Activated naive CD4-positive, alpha-beta T cell treated with anti-CD3 and anti-CD28 coated beads, Interleukin-2, amount 10 ng/mL, durations not matched to agents 7 days and 5 days (primary cell): ENCODE measurements at regions not wholly inside any gene's neighbourhood (a gene's known extent, or its start where the extent isn't known, plus 50 kb on each side); places are given as distances from the start of the nearest gene placed in this dataset.

Experiments
- CTCF ChIA-PET: fragments of 350-600 bp; sonication (Branson Sonifier 250); formaldehyde crosslinking; loops from one replicate; lab custom pipeline; 2021; ENCODE audit warnings: antibody characterized with exemption; lab: Charles Lee
- DNase-seq: peaks from one replicate; pipeline ENCODE4 v3.0.0-alpha.2; 2020
- H3K27ac Mint-ChIP-seq: one replicate; pipeline ENCODE4 v1.8.0; 2021; ENCODE audit warnings: mild to moderate bottlenecking, moderate library complexity, mixed read lengths
- H3K27me3 Mint-ChIP-seq: one replicate; pipeline ENCODE4 v1.8.0; 2021; ENCODE audit warnings: mild to moderate bottlenecking, mixed read lengths
- H3K36me3 Mint-ChIP-seq: one replicate; pipeline ENCODE4 v1.8.0; 2021; ENCODE audit warnings: mixed read lengths
- H3K4me1 Mint-ChIP-seq: one replicate; pipeline ENCODE4 v1.8.0; 2021; ENCODE audit warnings: mixed read lengths
- H3K4me3 Mint-ChIP-seq: one replicate; pipeline ENCODE4 v1.8.0; 2021; ENCODE audit warnings: mild to moderate bottlenecking, moderate library complexity, mixed read lengths
- H3K9me3 Mint-ChIP-seq: one replicate; pipeline ENCODE4 v1.8.0; 2021; ENCODE audit warnings: mixed read lengths

DNA sequence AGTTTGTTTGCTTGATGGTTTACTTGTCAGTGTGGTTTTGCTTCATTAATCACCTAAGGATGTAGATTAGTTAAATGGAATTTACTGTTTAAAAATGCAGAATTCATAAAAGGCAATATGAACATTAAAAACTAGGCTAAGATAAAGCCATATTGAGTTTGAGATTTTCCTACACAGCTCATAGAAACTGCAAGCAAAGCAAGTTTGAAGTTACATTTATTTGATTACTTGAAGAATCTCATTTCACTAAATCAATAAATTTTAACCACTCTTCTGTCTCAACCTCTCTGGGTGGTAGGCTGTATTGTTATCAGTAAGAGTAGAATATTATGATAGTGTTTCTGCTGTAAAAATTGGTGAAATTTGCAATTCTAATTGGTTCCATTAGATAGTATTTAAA is 1180.7 kb upstream of the SLC10A2 start:
- Mint-ChIP-seq H3K4me1 (no peaks in the 10 kb centered on the region), H3K27ac (no peak overlapping the region), H3K27me3 (no peaks in the 10 kb centered on the region), H3K9me3 (peaks cover under 1% of the 10 kb centered on the region), H3K36me3 (no peaks in the 10 kb centered on the region), H3K4me3 (no peak overlapping the region)
- no peak for DNase-seq
- CTCF ChIA-PET, result no interaction called here

DNA sequence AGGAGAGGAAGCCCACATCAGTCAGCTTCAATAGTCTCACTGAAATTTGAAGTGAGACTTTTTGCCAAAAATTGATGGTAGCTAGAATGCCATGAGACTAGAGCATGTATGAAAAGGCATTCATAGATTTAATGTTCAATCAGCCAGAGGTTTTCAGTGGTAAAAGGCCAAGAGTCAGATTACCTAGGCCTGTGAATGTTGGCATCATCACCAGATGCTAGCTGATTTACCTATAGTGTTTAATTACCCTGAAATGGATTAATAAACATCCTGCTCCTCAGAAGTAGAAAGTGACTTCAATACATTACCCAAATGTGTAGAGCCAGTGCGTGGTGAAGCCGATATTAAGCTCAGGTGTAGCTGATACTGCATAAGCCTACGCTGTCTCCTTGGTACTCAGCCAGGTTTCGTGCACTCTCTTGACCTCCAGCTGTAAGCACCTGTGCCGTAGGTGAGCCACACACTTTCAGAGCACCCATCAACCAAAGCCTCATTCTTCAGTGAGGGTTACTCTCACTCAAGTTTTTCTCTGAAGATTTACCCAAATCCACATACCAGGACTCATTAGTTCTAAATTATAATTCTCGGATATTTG is 1140.3 kb upstream of the SLC10A2 start:
- Mint-ChIP-seq H3K27ac (no peak overlapping the region), H3K9me3 (peaks cover 11% of the 10 kb centered on the region), H3K4me3 (no peak overlapping the region), H3K27me3 (no peaks in the 10 kb centered on the region), H3K4me1 (no peaks in the 10 kb centered on the region), H3K36me3 (no peaks in the 10 kb centered on the region)
- CTCF ChIA-PET, result no interaction called here
- no peak for DNase-seq

DNA sequence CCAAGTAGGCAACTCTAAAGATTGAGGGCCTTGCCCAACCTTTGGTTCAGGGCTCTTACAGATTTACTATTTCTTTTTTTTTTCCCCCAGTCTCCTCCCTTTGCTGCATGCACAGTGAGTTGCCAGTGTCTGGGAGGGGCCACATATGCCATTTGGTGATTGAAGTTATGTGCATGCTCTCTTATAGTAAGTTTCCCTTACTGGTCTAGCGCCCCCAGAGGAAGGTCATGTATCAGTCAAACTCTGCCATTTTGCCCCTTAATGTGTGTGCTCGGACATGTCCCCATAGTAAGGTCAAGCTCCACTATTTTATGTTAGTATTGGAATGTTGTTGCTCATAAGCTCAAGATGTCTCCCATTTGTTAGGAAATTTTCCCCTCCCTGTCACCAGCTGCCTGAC is 1138.0 kb upstream of the SLC10A2 start:
- Mint-ChIP-seq H3K4me1 (no peaks in the 10 kb centered on the region), H3K27ac (no peak overlapping the region), H3K27me3 (no peaks in the 10 kb centered on the region), H3K4me3 (no peak overlapping the region), H3K9me3 (peaks cover 11% of the 10 kb centered on the region), H3K36me3 (no peaks in the 10 kb centered on the region)
- CTCF ChIA-PET, result no interaction called here
- DNase-seq, result no peak

DNA sequence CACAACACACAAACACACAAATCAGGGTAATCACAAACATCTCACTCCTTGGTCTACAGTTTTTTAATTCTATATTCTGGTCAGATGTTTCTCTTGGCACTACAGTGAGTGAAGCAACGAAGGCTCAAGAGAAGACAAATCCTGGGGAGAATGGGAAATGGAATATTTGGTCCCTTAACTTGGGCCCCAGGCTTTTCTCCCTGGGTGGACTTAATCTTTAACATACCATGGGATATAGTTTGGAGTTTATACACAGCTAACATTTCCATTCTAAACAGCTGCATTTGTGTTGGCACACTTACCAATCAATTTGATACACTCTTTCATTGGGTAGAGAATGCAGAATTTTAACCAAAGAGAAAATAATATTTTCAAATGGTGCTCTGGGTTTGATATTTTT is 1132.6 kb upstream of the SLC10A2 start:
- no peak for DNase-seq
- no peaks in the 10 kb centered on the region for H3K27me3 Mint-ChIP-seq
- H3K9me3 Mint-ChIP-seq, result peaks cover 9% of the 10 kb centered on the region
- H3K36me3 Mint-ChIP-seq, result no peaks in the 10 kb centered on the region
- H3K27ac Mint-ChIP-seq, result no peak overlapping the region
- H3K4me1 Mint-ChIP-seq, result no peaks in the 10 kb centered on the region
- CTCF ChIA-PET, result no interaction called here
- H3K4me3 Mint-ChIP-seq, result no peak overlapping the region

DNA sequence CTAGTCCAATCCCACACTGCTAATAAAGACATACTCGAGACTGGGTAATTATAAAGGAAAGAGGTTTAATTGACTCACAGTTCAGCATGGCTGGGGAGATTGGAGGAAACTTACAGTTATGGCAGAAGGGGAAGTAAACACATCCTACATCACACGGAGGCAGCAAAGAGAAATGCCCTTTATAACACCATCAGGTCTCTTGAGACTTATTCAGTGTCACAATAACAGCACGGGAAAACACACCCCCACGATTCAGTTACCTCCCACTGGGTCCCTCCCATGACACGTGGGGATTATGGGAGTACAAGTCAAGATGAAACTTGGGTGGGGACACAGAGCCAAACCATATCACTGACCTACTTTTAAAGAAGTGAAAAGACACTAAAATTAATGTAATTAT is 1130.4 kb upstream of the SLC10A2 start:
- Mint-ChIP-seq H3K9me3 (peaks cover 8% of the 10 kb centered on the region), H3K27ac (no peak overlapping the region), H3K36me3 (no peaks in the 10 kb centered on the region), H3K4me1 (no peaks in the 10 kb centered on the region), H3K27me3 (no peaks in the 10 kb centered on the region), H3K4me3 (no peak overlapping the region)
- DNase-seq, result no peak
- CTCF ChIA-PET, result no interaction called here

DNA sequence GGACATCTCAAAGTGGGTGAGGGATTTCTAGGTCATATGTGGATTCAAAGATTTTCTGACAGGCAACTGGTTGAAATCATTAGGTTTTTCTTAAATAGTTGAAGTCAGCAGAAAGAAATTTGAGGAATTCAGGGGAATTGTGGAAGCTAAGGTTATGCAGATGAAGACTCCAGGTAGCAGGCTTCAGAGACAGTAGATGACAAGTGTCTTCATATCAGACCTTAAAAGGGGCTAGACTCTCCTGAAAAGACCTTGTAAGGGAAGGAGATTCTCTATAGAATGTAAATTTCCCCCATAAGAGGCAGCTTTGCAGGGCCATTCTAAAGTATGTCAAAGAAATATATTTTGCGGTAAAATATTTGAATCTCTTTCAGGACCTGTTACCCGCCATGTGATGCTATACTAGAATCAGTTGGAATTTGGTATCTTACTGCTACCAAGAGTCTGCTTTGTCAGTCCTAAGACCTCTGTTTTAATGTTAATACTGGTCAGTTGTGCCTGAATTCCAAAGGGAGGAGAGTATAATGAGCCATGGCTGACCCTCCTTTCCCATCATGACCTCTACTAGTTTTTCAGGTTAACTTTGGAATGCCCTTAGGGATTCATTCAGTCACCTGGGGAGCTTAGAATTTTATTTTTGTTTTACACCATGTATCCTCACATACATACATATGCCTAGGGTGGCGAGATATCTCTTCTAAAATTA is 1115.5 kb upstream of the SLC10A2 start:
- Mint-ChIP-seq H3K9me3 (peaks cover 8% of the 10 kb centered on the region), H3K4me3 (no peak overlapping the region), H3K27ac (no peak overlapping the region), H3K27me3 (no peaks in the 10 kb centered on the region), H3K36me3 (no peaks in the 10 kb centered on the region), H3K4me1 (no peaks in the 10 kb centered on the region)
- DNase-seq, result no peak
- CTCF ChIA-PET, result no interaction called here

DNA sequence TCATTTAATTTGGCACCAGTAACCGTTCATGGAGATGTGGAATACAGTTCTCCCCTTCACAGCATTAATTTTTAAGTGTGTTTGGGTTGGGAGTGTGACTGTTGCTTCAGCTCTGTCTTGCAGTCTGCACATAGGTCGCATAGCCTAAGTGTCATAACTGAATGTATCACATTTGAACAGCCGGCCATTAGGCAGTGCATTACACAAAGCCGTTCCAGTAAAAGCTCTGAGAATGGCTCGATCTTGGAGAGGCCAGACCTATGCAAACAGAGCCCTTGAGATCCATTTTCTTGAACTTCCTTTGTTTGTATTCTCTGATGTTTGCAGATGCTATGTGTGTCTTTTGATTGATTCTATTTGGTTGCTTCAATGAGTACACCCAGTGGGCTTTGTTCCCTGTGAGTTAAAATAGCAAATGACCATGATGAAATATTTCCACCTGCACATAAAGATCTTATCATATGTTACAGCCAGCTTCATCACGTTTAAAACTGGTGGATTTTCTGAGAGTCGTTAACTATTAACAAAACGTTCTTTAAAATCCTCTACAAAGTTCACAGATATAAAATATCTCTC is 1104.9 kb upstream of the SLC10A2 start:
- no peaks in the 10 kb centered on the region for H3K27me3 Mint-ChIP-seq
- no peaks in the 10 kb centered on the region for H3K36me3 Mint-ChIP-seq
- H3K27ac Mint-ChIP-seq, result no peak overlapping the region
- H3K4me1 Mint-ChIP-seq, result no peaks in the 10 kb centered on the region
- no peak for DNase-seq
- no peaks in the 10 kb centered on the region for H3K9me3 Mint-ChIP-seq
- H3K4me3 Mint-ChIP-seq, result no peak overlapping the region
- CTCF ChIA-PET, result no interaction called here

DNA sequence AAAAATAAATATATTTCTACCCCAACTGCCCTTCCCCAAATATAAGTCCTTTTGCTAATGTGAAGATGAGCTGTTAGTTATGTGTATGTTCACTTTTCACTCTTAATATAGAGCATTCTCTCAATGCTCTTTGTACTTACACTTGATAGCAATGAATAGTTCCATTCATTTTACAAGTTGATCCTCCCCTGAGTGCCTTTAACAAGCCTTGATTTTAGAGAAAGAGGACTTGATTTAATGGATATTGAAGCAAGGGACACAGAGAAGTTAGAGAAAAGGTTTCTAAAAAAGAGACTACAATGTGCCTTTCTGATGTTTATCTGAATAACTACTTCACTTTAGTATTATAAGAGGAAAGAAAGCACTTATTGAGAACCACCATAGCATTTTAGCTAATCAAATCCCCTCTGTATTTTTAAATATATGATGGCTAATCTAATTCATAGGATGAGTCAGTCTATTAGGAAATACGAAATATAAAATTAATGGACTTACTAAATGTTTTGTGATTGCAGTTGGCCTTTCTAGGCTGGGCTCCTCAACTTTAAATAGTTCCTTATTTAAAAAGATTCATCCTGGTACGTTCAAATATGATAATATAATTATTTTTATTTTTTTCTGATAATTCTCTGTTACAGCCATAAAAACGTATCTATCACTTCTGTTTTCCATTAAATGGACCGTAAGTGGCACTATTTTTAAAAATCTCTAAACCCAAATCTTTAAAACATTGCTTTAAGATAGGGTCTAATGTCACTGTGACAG is 1097.8 kb upstream of the SLC10A2 start:
- H3K4me3 Mint-ChIP-seq, result no peak overlapping the region
- DNase-seq, result no peak
- no peak overlapping the region for H3K27ac Mint-ChIP-seq
- no peaks in the 10 kb centered on the region for H3K36me3 Mint-ChIP-seq
- CTCF ChIA-PET, result no interaction called here
- H3K4me1 Mint-ChIP-seq, result no peaks in the 10 kb centered on the region
- no peaks in the 10 kb centered on the region for H3K27me3 Mint-ChIP-seq
- no peaks in the 10 kb centered on the region for H3K9me3 Mint-ChIP-seq

DNA sequence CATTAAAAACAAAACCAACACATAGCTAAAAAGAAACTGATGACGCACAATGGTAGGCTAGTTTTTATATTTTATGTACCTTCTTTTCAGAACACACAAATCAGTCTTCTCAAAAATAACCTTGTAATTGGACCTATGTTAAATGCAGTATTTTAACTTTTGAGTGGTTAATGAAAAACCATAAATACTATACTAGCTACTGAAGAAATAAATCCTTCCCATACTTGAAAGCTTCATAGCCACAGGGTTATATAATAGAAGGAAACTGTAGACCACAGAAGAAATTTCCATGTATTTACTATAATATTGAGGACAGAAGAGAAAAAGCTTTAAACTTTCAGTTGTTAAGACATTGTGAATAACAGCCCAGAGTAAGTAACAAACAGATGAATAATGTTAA is 1094.3 kb upstream of the SLC10A2 start:
- H3K27ac Mint-ChIP-seq, result no peak overlapping the region
- DNase-seq, result no peak
- H3K9me3 Mint-ChIP-seq, result no peaks in the 10 kb centered on the region
- H3K4me3 Mint-ChIP-seq, result no peak overlapping the region
- no peaks in the 10 kb centered on the region for H3K36me3 Mint-ChIP-seq
- CTCF ChIA-PET, result no interaction called here
- no peaks in the 10 kb centered on the region for H3K4me1 Mint-ChIP-seq
- H3K27me3 Mint-ChIP-seq, result no peaks in the 10 kb centered on the region

DNA sequence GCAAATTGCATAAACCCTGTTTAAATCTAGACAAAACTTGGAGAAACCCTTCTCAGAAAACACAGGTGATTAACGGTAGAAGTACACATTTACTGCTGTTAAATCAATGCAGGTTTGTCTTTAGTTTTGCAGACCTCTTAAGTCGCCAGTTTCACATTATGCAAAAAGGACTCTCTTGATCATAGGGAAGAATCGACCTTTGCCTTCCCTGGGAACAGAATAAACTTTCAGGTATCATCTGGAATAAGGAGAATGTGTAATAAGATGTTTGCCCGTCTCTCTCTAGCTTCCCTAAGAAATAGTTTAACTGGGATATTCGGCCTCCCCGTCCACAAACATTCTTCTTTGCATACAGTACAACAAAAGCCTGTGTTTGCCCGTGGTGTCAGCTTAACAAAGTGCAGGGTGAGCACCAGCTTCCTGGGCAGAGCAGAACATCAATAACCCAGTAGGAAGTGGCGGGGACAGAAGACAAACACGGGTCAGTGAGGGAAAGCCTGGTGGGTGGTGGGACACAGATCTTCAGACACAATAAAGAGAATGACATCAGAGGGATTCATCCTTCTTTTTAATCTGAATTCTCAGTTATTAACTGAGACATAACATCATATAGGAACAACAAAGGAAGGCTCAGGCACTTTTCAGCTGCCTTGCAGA is 1077.7 kb upstream of the SLC10A2 start:
- no peaks in the 10 kb centered on the region for H3K4me1 Mint-ChIP-seq
- peaks cover 7% of the 10 kb centered on the region for H3K9me3 Mint-ChIP-seq

DNA sequence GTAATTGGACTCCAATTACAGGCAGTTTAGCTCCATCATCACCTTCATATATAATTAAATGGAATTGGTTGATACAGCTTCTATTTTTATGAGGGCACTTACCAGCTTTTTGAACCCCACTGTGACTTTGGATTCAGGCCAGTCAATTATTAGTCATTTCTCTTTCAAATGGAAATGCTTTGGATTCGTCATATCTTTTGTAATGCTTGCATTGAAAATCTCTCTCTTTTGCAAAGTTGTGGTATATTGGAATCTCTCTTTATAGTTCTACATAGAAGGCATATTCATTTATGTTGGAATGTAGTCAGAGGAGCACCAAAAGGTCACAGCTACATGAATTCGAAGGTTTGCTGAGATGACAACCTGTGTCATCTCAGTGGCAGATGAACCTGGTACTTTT is 1074.3 kb upstream of the SLC10A2 start:
- no peak overlapping the region for H3K27ac Mint-ChIP-seq
- CTCF ChIA-PET, result no interaction called here
- no peak for DNase-seq
- H3K4me1 Mint-ChIP-seq, result no peaks in the 10 kb centered on the region
- H3K9me3 Mint-ChIP-seq, result no peaks in the 10 kb centered on the region
- no peaks in the 10 kb centered on the region for H3K36me3 Mint-ChIP-seq
- H3K27me3 Mint-ChIP-seq, result no peaks in the 10 kb centered on the region
- H3K4me3 Mint-ChIP-seq, result no peak overlapping the region

More for the DNA sequence above, 1077.7 kb upstream of the SLC10A2 start:
- DNase-seq, result no peak
- H3K4me3 Mint-ChIP-seq, result no peak overlapping the region
- no peak overlapping the region for H3K27ac Mint-ChIP-seq
- CTCF ChIA-PET, result no interaction called here
- H3K27me3 Mint-ChIP-seq, result no peaks in the 10 kb centered on the region
- no peaks in the 10 kb centered on the region for H3K36me3 Mint-ChIP-seq

DNA sequence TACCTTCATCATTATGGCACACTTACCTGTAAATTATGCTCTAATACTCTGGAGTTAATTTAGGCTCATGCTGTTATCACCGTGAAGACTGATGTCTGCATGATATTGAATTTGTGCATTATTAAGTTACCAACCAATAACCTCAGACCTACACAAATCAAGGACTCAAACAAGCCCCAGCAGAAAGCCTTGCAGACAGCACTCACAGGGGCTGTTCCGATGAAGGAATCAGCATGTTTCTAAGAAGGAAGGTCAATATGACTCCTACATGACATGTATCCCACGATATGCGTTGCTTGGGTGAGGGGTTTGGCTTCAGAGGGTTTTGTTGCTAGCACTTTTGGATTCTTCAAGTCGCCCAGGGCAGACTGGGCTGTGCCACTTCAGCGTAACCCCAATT is 1071.2 kb upstream of the SLC10A2 start:
- H3K4me1 Mint-ChIP-seq, result no peaks in the 10 kb centered on the region
- CTCF ChIA-PET, result no interaction called here
- no peak for DNase-seq
- no peaks in the 10 kb centered on the region for H3K36me3 Mint-ChIP-seq
- H3K4me3 Mint-ChIP-seq, result no peak overlapping the region
- H3K27ac Mint-ChIP-seq, result no peak overlapping the region
- H3K27me3 Mint-ChIP-seq, result no peaks in the 10 kb centered on the region
- peaks cover 1% of the 10 kb centered on the region for H3K9me3 Mint-ChIP-seq

DNA sequence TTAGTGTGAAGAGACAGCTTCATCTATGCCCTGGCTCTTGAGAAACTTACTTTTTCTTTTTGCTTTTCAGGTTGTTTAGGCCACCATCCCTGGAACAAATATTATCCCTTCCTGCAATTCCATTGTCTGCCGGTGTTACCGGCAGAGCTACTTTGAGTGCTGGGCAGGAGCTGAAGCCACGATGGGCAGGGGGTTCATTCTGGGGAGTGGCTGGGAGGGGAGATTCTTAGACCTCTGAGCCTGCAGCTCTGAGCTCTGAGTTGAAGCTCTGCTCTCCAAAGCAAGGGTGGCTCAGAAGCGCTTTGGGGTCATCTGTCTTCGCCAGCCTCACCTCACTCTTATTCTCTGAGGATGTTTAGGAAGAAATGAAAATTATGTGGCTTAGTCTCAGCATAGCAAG is 1066.6 kb upstream of the SLC10A2 start:
- H3K9me3 Mint-ChIP-seq, result peaks cover 1% of the 10 kb centered on the region
- H3K27me3 Mint-ChIP-seq, result no peaks in the 10 kb centered on the region
- H3K27ac Mint-ChIP-seq, result no peak overlapping the region
- no peak overlapping the region for H3K4me3 Mint-ChIP-seq
- no peaks in the 10 kb centered on the region for H3K36me3 Mint-ChIP-seq
- DNase-seq, result no peak
- CTCF ChIA-PET, result no interaction called here
- no peaks in the 10 kb centered on the region for H3K4me1 Mint-ChIP-seq

DNA sequence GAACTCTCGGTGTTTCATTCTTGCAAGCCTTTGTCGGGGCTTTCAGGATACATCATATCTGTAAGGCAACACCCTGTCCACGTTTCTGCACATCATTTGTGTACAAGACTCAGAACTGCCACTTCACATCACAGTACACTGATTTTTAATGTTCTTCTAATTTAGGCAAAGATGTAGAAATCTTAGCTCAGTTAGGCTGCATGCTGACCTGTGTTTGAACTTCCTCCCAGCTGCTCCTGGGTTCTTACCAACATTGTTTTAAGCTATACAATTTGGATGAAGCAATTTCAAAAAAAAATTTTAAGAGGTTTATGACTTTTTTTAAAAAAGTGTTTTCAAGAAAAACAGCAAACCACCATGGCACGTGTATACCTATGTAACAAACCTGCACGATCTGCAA is 1047.9 kb upstream of the SLC10A2 start:
- DNase-seq, result no peak
- no peaks in the 10 kb centered on the region for H3K4me1 Mint-ChIP-seq
- CTCF ChIA-PET, result no interaction called here
- H3K4me3 Mint-ChIP-seq, result no peak overlapping the region
- H3K27me3 Mint-ChIP-seq, result no peaks in the 10 kb centered on the region
- H3K36me3 Mint-ChIP-seq, result no peaks in the 10 kb centered on the region
- H3K27ac Mint-ChIP-seq, result no peak overlapping the region
- H3K9me3 Mint-ChIP-seq, result no peaks in the 10 kb centered on the region
